Activated CD4-positive, alpha-beta memory T cell treated with anti-CD3 and anti-CD28 coated beads for 36 hours (primary cell): ENCODE measurements at regions not wholly inside any gene's neighbourhood (a gene's known extent, or its start where the extent isn't known, plus 50 kb on each side); places are given as distances from the start of the nearest gene placed in this dataset.

Experiments
- CTCF ChIA-PET: fragments of 350-600 bp; sonication (Branson Sonifier 250); formaldehyde crosslinking; loops from one replicate; lab custom pipeline; 2021; ENCODE audit warnings: antibody characterized with exemption, inconsistent platforms; lab: Charles Lee
- POLR2A ChIA-PET: fragments of 350-600 bp; sonication (Branson Sonifier 250); formaldehyde crosslinking; loops from one replicate; lab custom pipeline; 2021; ENCODE audit warnings: antibody characterized with exemption; lab: Charles Lee
- DNase-seq: peaks from one replicate; pipeline ENCODE4 v3.0.0-alpha.2; 2020
- H3K27ac Mint-ChIP-seq: one replicate; pipeline ENCODE4 v1.8.0; 2021; ENCODE audit warnings: mixed read lengths
- H3K27me3 Mint-ChIP-seq: one replicate; pipeline ENCODE4 v1.8.0; 2021; ENCODE audit warnings: mixed read lengths
- H3K36me3 Mint-ChIP-seq: one replicate; pipeline ENCODE4 v1.8.0; 2021; ENCODE audit warnings: mixed read lengths
- H3K4me1 Mint-ChIP-seq: one replicate; pipeline ENCODE4 v1.8.0; 2021; ENCODE audit warnings: low read depth, mixed read lengths
- H3K4me3 Mint-ChIP-seq: one replicate; pipeline ENCODE4 v1.8.0; 2021; ENCODE audit warnings: mild to moderate bottlenecking, mixed read lengths
- H3K9me3 Mint-ChIP-seq: one replicate; pipeline ENCODE4 v1.8.0; 2021; ENCODE audit warnings: mixed read lengths
- intact Hi-C: fragments of 100-400 bp; cut with micrococcal nuclease; formaldehyde crosslinking; loops from one replicate; pipeline ENCODE4 v1.15.1; 2023

- no peak overlapping the region for H3K4me3 Mint-ChIP-seq
- peaks cover 28% of the 10 kb centered on the region for H3K4me1 Mint-ChIP-seq
- CTCF ChIA-PET = no interaction called here
These were observed 628.6 kb upstream of the ID2 start for GRCh38 chr2:8053216-8053615.

GRCh38 chr2:8054070-8054469 is 627.8 kb upstream of the ID2 start:
- POLR2A ChIA-PET = no interaction called here

More at GRCh38 chr2:8053216-8053615, 628.6 kb upstream of the ID2 start:
- intact Hi-C loops = loop anchor here (5.0 to 10.0 kb wide), 5 partner anchors 281 to 958 kb away; no protein-coding TSS in a partner anchor
- H3K27me3 Mint-ChIP-seq = no peaks in the 10 kb centered on the region
- peaks cover 2% of the 10 kb centered on the region for H3K36me3 Mint-ChIP-seq
- peaks cover 11% of the 10 kb centered on the region for H3K9me3 Mint-ChIP-seq
- no peak for DNase-seq
- POLR2A ChIA-PET = no interaction called here
- no peak overlapping the region for H3K27ac Mint-ChIP-seq

GRCh38 chr2:8058652-8059051 is 623.2 kb upstream of the ID2 start:
- peaks cover 2% of the 10 kb centered on the region for H3K36me3 Mint-ChIP-seq
- H3K4me1 Mint-ChIP-seq = peaks cover 7% of the 10 kb centered on the region
- no peak overlapping the region for H3K4me3 Mint-ChIP-seq
- peaks cover 2% of the 10 kb centered on the region for H3K27me3 Mint-ChIP-seq
- intact Hi-C loops = loop anchor here (10.0 kb wide), 1 partner anchor 964 kb away; no protein-coding TSS in a partner anchor
- ChIA-PET CTCF (no interaction called here), POLR2A (no interaction called here)
- no peak for DNase-seq
- peaks cover 11% of the 10 kb centered on the region for H3K9me3 Mint-ChIP-seq
- H3K27ac Mint-ChIP-seq = no peak overlapping the region

More at GRCh38 chr2:8054070-8054469, 627.8 kb upstream of the ID2 start:
- H3K9me3 Mint-ChIP-seq = peaks cover 11% of the 10 kb centered on the region
- CTCF ChIA-PET = no interaction called here
- no peak overlapping the region for H3K27ac Mint-ChIP-seq
- H3K4me1 Mint-ChIP-seq = peaks cover 28% of the 10 kb centered on the region
- H3K27me3 Mint-ChIP-seq = no peaks in the 10 kb centered on the region
- intact Hi-C loops = loop anchor here (5.0 to 10.0 kb wide), 5 partner anchors 282 to 959 kb away; no protein-coding TSS in a partner anchor
- peaks cover 2% of the 10 kb centered on the region for H3K36me3 Mint-ChIP-seq
- H3K4me3 Mint-ChIP-seq = no peak overlapping the region
- DNase-seq = no peak

GRCh38 chr2:8059255-8059654 is 622.6 kb upstream of the ID2 start:
- Mint-ChIP-seq H3K4me1 (peaks cover 7% of the 10 kb centered on the region), H3K4me3 (no peak overlapping the region), H3K9me3 (peaks cover 15% of the 10 kb centered on the region), H3K27ac (no peak overlapping the region), H3K27me3 (peaks cover 2% of the 10 kb centered on the region), H3K36me3 (peaks cover 6% of the 10 kb centered on the region)
- CTCF ChIA-PET = no interaction called here
- POLR2A ChIA-PET = no interaction called here
- intact Hi-C loops = loop anchor here (10.0 kb wide), 1 partner anchor 964 kb away; no protein-coding TSS in a partner anchor
- no peak for DNase-seq

GRCh38 chr2:8059794-8060193 is 622.1 kb upstream of the ID2 start:
- ChIA-PET CTCF (no interaction called here), POLR2A (no interaction called here)
- intact Hi-C loops = loop anchor here (10.0 kb wide), 1 partner anchor 965 kb away; no protein-coding TSS in a partner anchor
- peaks cover 21% of the 10 kb centered on the region for H3K9me3 Mint-ChIP-seq
- H3K36me3 Mint-ChIP-seq = peaks cover 9% of the 10 kb centered on the region
- no peak for DNase-seq
- H3K4me3 Mint-ChIP-seq = no peak overlapping the region
- H3K4me1 Mint-ChIP-seq = peaks cover 7% of the 10 kb centered on the region
- H3K27ac Mint-ChIP-seq = no peak overlapping the region
- peaks cover 2% of the 10 kb centered on the region for H3K27me3 Mint-ChIP-seq

- Mint-ChIP-seq H3K27me3 (peaks cover 2% of the 10 kb centered on the region), H3K4me1 (peaks cover 7% of the 10 kb centered on the region), H3K36me3 (peaks cover 9% of the 10 kb centered on the region), H3K9me3 (peaks cover 20% of the 10 kb centered on the region), H3K27ac (no peak overlapping the region), H3K4me3 (no peak overlapping the region)
- POLR2A ChIA-PET = no interaction called here
- intact Hi-C loops = no loop called here
- no peak for DNase-seq
- CTCF ChIA-PET = no interaction called here
These were observed 620.6 kb upstream of the ID2 start for GRCh38 chr2:8061219-8061618.

GRCh38 chr2:8064603-8065002 is 617.3 kb upstream of the ID2 start:
- Mint-ChIP-seq H3K4me3 (no peak overlapping the region), H3K36me3 (peaks cover 7% of the 10 kb centered on the region), H3K9me3 (peaks cover 12% of the 10 kb centered on the region), H3K27ac (no peak overlapping the region), H3K27me3 (peaks cover 2% of the 10 kb centered on the region), H3K4me1 (peaks cover 7% of the 10 kb centered on the region)
- peak; percentile 16 for DNase-seq
- CTCF ChIA-PET = no interaction called here
- intact Hi-C loops = no loop called here
- POLR2A ChIA-PET = no interaction called here

GRCh38 chr2:8065191-8065590 is 616.7 kb upstream of the ID2 start:
- Mint-ChIP-seq H3K4me1 (peaks cover 2% of the 10 kb centered on the region), H3K27ac (no peak overlapping the region), H3K27me3 (peaks cover under 1% of the 10 kb centered on the region), H3K36me3 (peaks cover 7% of the 10 kb centered on the region), H3K9me3 (peaks cover 12% of the 10 kb centered on the region), H3K4me3 (no peak overlapping the region)
- DNase-seq = no peak
- ChIA-PET POLR2A (no interaction called here), CTCF (no interaction called here)
- intact Hi-C loops = no loop called here

GRCh38 chr2:8067784-8068336 is 614.0 kb upstream of the ID2 start:
- Mint-ChIP-seq H3K36me3 (peaks cover 7% of the 10 kb centered on the region), H3K4me1 (no peaks in the 10 kb centered on the region), H3K9me3 (peaks cover 12% of the 10 kb centered on the region), H3K4me3 (no peak overlapping the region), H3K27ac (no peak overlapping the region), H3K27me3 (no peaks in the 10 kb centered on the region)
- DNase-seq = no peak
- POLR2A ChIA-PET = no interaction called here
- intact Hi-C loops = no loop called here
- CTCF ChIA-PET = no interaction called here

GRCh38 chr2:8072907-8073306 is 608.9 kb upstream of the ID2 start:
- ChIA-PET CTCF (no interaction called here), POLR2A (no interaction called here)
- intact Hi-C loops = no loop called here
- Mint-ChIP-seq H3K27ac (no peak overlapping the region), H3K27me3 (no peaks in the 10 kb centered on the region), H3K9me3 (peaks cover 14% of the 10 kb centered on the region), H3K4me3 (no peak overlapping the region), H3K4me1 (peaks cover 11% of the 10 kb centered on the region), H3K36me3 (peaks cover 11% of the 10 kb centered on the region)
- no peak for DNase-seq

- ChIA-PET POLR2A (no interaction called here), CTCF (no interaction called here)
- H3K9me3 Mint-ChIP-seq = peaks cover 21% of the 10 kb centered on the region
- H3K4me3 Mint-ChIP-seq = no peak overlapping the region
- no peak for DNase-seq
- no peak overlapping the region for H3K27ac Mint-ChIP-seq
- peaks cover 11% of the 10 kb centered on the region for H3K4me1 Mint-ChIP-seq
- peaks cover 17% of the 10 kb centered on the region for H3K36me3 Mint-ChIP-seq
- intact Hi-C loops = no loop called here
- H3K27me3 Mint-ChIP-seq = no peaks in the 10 kb centered on the region
These were observed 607.9 kb upstream of the ID2 start for GRCh38 chr2:8073916-8074315.

GRCh38 chr2:8076448-8077342 is 605.2 kb upstream of the ID2 start:
- POLR2A ChIA-PET = no interaction called here
- intact Hi-C loops = no loop called here
- no peak overlapping the region for H3K27ac Mint-ChIP-seq
- H3K9me3 Mint-ChIP-seq = peaks cover 21% of the 10 kb centered on the region
- DNase-seq = no peak
- H3K27me3 Mint-ChIP-seq = no peaks in the 10 kb centered on the region
- H3K4me1 Mint-ChIP-seq = peaks cover 11% of the 10 kb centered on the region
- CTCF ChIA-PET = interaction anchor here (0.9 kb wide), 1 partner anchor 14 kb away, joined by 4 read pairs; no protein-coding TSS in a partner anchor
- H3K36me3 Mint-ChIP-seq = peaks cover 17% of the 10 kb centered on the region
- H3K4me3 Mint-ChIP-seq = no peak overlapping the region
